Natural killer cell treated with Interleukin-12 subunit alpha and Interleukin-12 subunit beta and Interleukin-15 and Interleukin-18, amount 100 ng/mL, for 72 hours (primary cell): ENCODE measurements at regions not wholly inside any gene's neighbourhood (a gene's known extent, or its start where the extent isn't known, plus 50 kb on each side); places are given as distances from the start of the nearest gene placed in this dataset.

Experiments
- ATAC-seq, 2 donors: fragments of 150-1000 bp; cut with Tn5 transposase in 1 of 2; sonication (Bioruptor Pico), chemical (Tn5 transposase) in 1 of 2; 2 replicates each; pipeline ENCODE4 v1.10.0; 2021
- DNase-seq: peaks from one replicate; pipeline ENCODE4 v3.0.0; 2022; ENCODE audit warnings: low spot score
- H3K27ac Mint-ChIP-seq, 2 donors: 1 replicate in 1 of 2; 2 replicates in 1 of 2; pipeline ENCODE4 v1.8.0; 2022; ENCODE audit warnings: mixed read lengths in 2 of 2, mild to moderate bottlenecking in 1 of 2, moderate library complexity in 1 of 2
- H3K27me3 Mint-ChIP-seq, 2 donors: 1 replicate in 1 of 2; 2 replicates in 1 of 2; pipeline ENCODE4 v1.8.0; 2022; ENCODE audit warnings: mixed read lengths in 2 of 2
- H3K36me3 Mint-ChIP-seq: one replicate; pipeline ENCODE4 v1.8.0; 2022; ENCODE audit warnings: mixed read lengths
- H3K4me1 Mint-ChIP-seq, 2 donors: 1 replicate in 1 of 2; 2 replicates in 1 of 2; pipeline ENCODE4 v1.8.0; 2022; ENCODE audit warnings: low read depth in 2 of 2, mixed read lengths in 2 of 2, mild to moderate bottlenecking in 1 of 2
- H3K4me3 Mint-ChIP-seq: one replicate; pipeline ENCODE4 v1.8.0; 2022; ENCODE audit warnings: mixed read lengths
- H3K9me3 Mint-ChIP-seq: 2 replicates; pipeline ENCODE4 v1.8.0; 2022; ENCODE audit warnings: mixed read lengths

GRCh38 chr2:144847347-144848080, 327.6 kb upstream of the ZEB2 start:
- H3K4me1 Mint-ChIP-seq, result peaks cover 0 to 2% of the 10 kb centered on the region in 2 donors
- ATAC-seq (no peak), DNase-seq (no peak)
- H3K27me3 Mint-ChIP-seq, result no peaks in the 10 kb centered on the region
- no peaks in the 10 kb centered on the region for H3K36me3 Mint-ChIP-seq
- no peak overlapping the region for H3K4me3 Mint-ChIP-seq
- no peaks in the 10 kb centered on the region for H3K9me3 Mint-ChIP-seq
- H3K27ac Mint-ChIP-seq, result no peak overlapping the region

GRCh38 chr2:144836635-144837350, 316.9 kb upstream of the ZEB2 start:
- Mint-ChIP-seq H3K27me3 (peaks cover 0 to 8% of the 10 kb centered on the region in 2 donors), H3K27ac (no peak overlapping the region), H3K4me1 (no peaks in the 10 kb centered on the region), H3K4me3 (no peak overlapping the region), H3K9me3 (no peaks in the 10 kb centered on the region), H3K36me3 (no peaks in the 10 kb centered on the region)
- ATAC-seq (no peak), DNase-seq (no peak)

GRCh38 chr2:144835634-144836350, 315.9 kb upstream of the ZEB2 start:
- Mint-ChIP-seq H3K4me1 (no peaks in the 10 kb centered on the region), H3K36me3 (no peaks in the 10 kb centered on the region), H3K4me3 (no peak overlapping the region), H3K27me3 (peaks cover 0 to 3% of the 10 kb centered on the region in 2 donors), H3K27ac (no peak overlapping the region), H3K9me3 (no peaks in the 10 kb centered on the region)
- no peak for DNase-seq
- no peak for ATAC-seq

GRCh38 chr2:144834998-144835633, 315.2 kb upstream of the ZEB2 start:
- H3K4me1 Mint-ChIP-seq, result no peaks in the 10 kb centered on the region
- DNase-seq (no peak), ATAC-seq (no peak)
- H3K36me3 Mint-ChIP-seq, result no peaks in the 10 kb centered on the region
- H3K27ac Mint-ChIP-seq, result no peak overlapping the region
- no peaks in the 10 kb centered on the region for H3K9me3 Mint-ChIP-seq
- no peak overlapping the region for H3K4me3 Mint-ChIP-seq
- H3K27me3 Mint-ChIP-seq, result peaks cover 0 to 3% of the 10 kb centered on the region in 2 donors

- H3K27me3 Mint-ChIP-seq, result peaks cover 0 to 3% of the 10 kb centered on the region in 2 donors
- H3K27ac Mint-ChIP-seq, result no peak overlapping the region
- no peaks in the 10 kb centered on the region for H3K4me1 Mint-ChIP-seq
- H3K9me3 Mint-ChIP-seq, result no peaks in the 10 kb centered on the region
- no peak overlapping the region for H3K4me3 Mint-ChIP-seq
- no peak for ATAC-seq
- no peak for DNase-seq
- H3K36me3 Mint-ChIP-seq, result no peaks in the 10 kb centered on the region
Measured at GRCh38 chr2:144834363-144834762, 314.4 kb upstream of the ZEB2 start.

GRCh38 chr2:144833075-144833637, 313.2 kb upstream of the ZEB2 start:
- no peaks in the 10 kb centered on the region for H3K9me3 Mint-ChIP-seq
- no peak overlapping the region for H3K4me3 Mint-ChIP-seq
- no peak overlapping the region for H3K27ac Mint-ChIP-seq
- DNase-seq (no peak), ATAC-seq (no peak)
- H3K27me3 Mint-ChIP-seq, result peaks cover 0 to 5% of the 10 kb centered on the region in 2 donors
- no peaks in the 10 kb centered on the region for H3K36me3 Mint-ChIP-seq
- no peaks in the 10 kb centered on the region for H3K4me1 Mint-ChIP-seq

- ATAC-seq (no peak), DNase-seq (no peak)
- Mint-ChIP-seq H3K4me1 (no peaks in the 10 kb centered on the region), H3K27me3 (peaks cover 0 to 2% of the 10 kb centered on the region in 2 donors), H3K27ac (no peak overlapping the region), H3K4me3 (no peak overlapping the region), H3K9me3 (no peaks in the 10 kb centered on the region), H3K36me3 (no peaks in the 10 kb centered on the region)
Measured at GRCh38 chr2:144832048-144832447, 312.1 kb upstream of the ZEB2 start.

- no peaks in the 10 kb centered on the region for H3K36me3 Mint-ChIP-seq
- DNase-seq (no peak), ATAC-seq (no peak)
- peaks cover 0 to 2% of the 10 kb centered on the region in 2 donors for H3K27me3 Mint-ChIP-seq
- no peak overlapping the region for H3K4me3 Mint-ChIP-seq
- peaks cover 2% of the 10 kb centered on the region for H3K9me3 Mint-ChIP-seq
- no peak overlapping the region for H3K27ac Mint-ChIP-seq
- H3K4me1 Mint-ChIP-seq, result no peaks in the 10 kb centered on the region
Measured at GRCh38 chr2:144830543-144830942, 310.6 kb upstream of the ZEB2 start.

GRCh38 chr2:144827404-144827803, 307.5 kb upstream of the ZEB2 start:
- H3K27me3 Mint-ChIP-seq, result peaks cover 0 to 2% of the 10 kb centered on the region in 2 donors
- H3K27ac Mint-ChIP-seq, result no peak overlapping the region
- DNase-seq, result no peak
- H3K9me3 Mint-ChIP-seq, result peaks cover 2% of the 10 kb centered on the region
- no peaks in the 10 kb centered on the region for H3K36me3 Mint-ChIP-seq
- ATAC-seq, result no peak
- no peak overlapping the region for H3K4me3 Mint-ChIP-seq
- H3K4me1 Mint-ChIP-seq, result no peaks in the 10 kb centered on the region

- Mint-ChIP-seq H3K27me3 (peaks cover 0 to 2% of the 10 kb centered on the region in 2 donors), H3K27ac (no peak overlapping the region), H3K9me3 (peaks cover 5% of the 10 kb centered on the region), H3K4me3 (no peak overlapping the region), H3K4me1 (no peaks in the 10 kb centered on the region), H3K36me3 (peaks cover 5% of the 10 kb centered on the region)
- DNase-seq (no peak), ATAC-seq (no peak)
Measured at GRCh38 chr2:144826105-144826504, 306.2 kb upstream of the ZEB2 start.

GRCh38 chr2:144825331-144826020, 305.6 kb upstream of the ZEB2 start:
- Mint-ChIP-seq H3K4me3 (no peak overlapping the region), H3K36me3 (peaks cover 5% of the 10 kb centered on the region), H3K4me1 (no peaks in the 10 kb centered on the region), H3K27me3 (peaks cover 0 to 2% of the 10 kb centered on the region in 2 donors), H3K9me3 (peaks cover 5% of the 10 kb centered on the region), H3K27ac (no peak overlapping the region)
- no peak for DNase-seq
- no peak for ATAC-seq

- DNase-seq, result no peak
- H3K4me1 Mint-ChIP-seq, result no peaks in the 10 kb centered on the region
- H3K27me3 Mint-ChIP-seq, result peaks cover 0 to 2% of the 10 kb centered on the region in 2 donors
- no peak overlapping the region for H3K4me3 Mint-ChIP-seq
- ATAC-seq, result no peak
- H3K9me3 Mint-ChIP-seq, result peaks cover 5% of the 10 kb centered on the region
- no peak overlapping the region for H3K27ac Mint-ChIP-seq
- peaks cover 11% of the 10 kb centered on the region for H3K36me3 Mint-ChIP-seq
Measured at GRCh38 chr2:144824306-144825080, 304.6 kb upstream of the ZEB2 start.
